GM12872 (cell line): ENCODE measurements at regions not wholly inside any gene's neighbourhood (a gene's known extent, or its start where the extent isn't known, plus 50 kb on each side); places are given as distances from the start of the nearest gene placed in this dataset.

Source experiments
- CTCF ChIP-seq: IDR thresholded peaks from 3 replicates; pipeline ENCODE4 v1.5.1; 2011; ENCODE audit warnings: low read depth, mild to moderate bottlenecking, low read length, moderate library complexity; ENCODE audit not compliant: insufficient read depth

DNA sequence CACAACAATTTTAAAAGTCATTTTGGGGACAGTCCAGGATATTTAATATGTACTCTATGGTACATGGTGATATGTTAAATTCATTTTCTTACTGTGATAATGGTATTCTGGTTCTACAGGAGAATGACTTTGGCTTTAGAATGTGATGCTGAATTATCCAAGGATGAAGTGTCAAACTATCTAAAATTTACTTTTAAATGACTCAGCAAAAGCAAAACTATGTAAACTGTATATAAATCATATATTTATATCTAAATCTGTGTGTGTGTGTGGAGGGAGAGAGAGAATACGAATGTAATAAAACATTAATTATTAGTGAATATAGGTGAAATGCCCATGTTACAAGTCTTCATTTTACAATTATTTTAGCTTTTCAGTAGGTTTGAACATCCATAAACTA, 733.8 kb upstream of the CA10 start:
- TF ChIP-seq CTCF, result no peak

DNA sequence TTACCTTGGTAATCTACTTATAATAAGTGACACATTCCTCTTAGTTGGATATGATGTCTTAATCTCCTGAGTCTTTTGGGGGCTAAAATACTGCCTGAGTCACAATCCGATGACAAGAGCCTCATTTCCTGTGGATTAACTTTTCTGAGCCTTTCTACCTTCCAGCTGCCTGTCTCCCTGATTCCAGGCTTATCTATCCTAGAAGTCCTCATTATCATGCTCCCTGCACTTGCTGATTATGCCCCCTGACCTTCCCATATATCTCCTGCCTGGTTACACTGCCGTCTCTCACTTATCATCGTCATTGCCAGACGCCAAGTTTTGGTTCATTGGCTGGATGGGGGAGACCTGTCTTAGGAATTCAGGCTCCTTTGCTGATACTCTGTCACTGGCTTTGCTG, 727.4 kb upstream of the CA10 start:
- TF ChIP-seq CTCF, result no peak

DNA sequence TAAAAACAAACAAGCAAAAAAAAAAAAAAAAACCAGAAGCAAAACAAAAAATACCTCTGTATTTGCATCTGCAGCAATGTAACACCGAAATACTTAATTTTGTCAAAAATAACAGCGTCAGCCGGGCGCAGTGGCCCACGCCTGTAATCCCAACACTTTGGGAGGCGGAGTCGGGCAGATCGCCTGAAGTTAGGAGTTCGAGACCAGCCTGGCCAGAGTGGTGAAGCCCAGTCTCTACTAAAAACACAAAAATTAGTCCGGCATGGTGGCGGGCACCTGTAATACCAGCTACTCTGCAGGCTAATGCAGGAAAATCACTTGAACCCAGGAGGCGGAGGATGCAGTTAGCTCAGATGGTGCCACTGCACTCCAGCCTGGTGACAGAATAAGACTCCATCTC, 683.5 kb upstream of the CA10 start:
- TF ChIP-seq CTCF, result no peak

GRCh38 chr17:52837492-52837891, 679.0 kb upstream of the CA10 start:
- TF ChIP-seq CTCF, result no peak

GRCh38 chr17:52831536-52831935, 673.0 kb upstream of the CA10 start:
- TF ChIP-seq CTCF, result no peak

GRCh38 chr17:52828621-52829020, 670.1 kb upstream of the CA10 start:
- TF ChIP-seq CTCF, result no peak

GRCh38 chr17:52827526-52827925, 669.0 kb upstream of the CA10 start:
- TF ChIP-seq CTCF, result no peak

DNA sequence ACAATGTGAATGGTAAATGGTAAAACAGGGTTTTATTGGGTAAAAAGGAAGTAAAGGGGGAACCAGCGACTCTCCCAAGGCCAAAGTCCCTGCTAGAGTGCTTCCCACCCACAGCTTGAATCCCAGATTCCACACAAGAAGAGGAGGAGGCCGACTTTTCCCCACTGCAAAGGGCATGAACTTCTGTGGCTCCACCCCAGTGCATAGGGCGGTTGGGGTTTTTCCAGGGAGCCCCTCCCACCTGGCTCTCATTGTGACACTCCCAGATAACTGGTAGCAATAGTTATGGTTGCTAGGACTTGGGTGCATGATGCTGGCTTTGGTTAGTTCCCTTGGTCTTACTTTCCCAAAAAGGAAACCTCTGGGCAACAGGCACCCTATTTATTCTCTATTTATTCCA, 666.0 kb upstream of the CA10 start:
- no peak for TF ChIP-seq CTCF
